OCI-LY3 (cell line): ENCODE measurements at regions not wholly inside any gene's neighbourhood (a gene's known extent, or its start where the extent isn't known, plus 50 kb on each side); places are given as distances from the start of the nearest gene placed in this dataset.

ENCODE experiments used
- H2AFZ ChIP-seq: fragments of 200-600, 300-600 bp; shearing (Covaris generic); 2 replicates; pipeline ENCODE4 v1.6.0; 2014; ENCODE audit warnings: antibody characterized with exemption, low read depth, low read length
- H3K27ac ChIP-seq: fragments of 200-600, 300-600 bp; sonication (generic); 2 replicates; pipeline ENCODE4 v1.5.1; 2014; ENCODE audit warnings: mild to moderate bottlenecking, low read length, moderate library complexity, mixed read lengths
- H3K27me3 ChIP-seq: fragments of 200-600, 300-600 bp; sonication (generic); 2 replicates; pipeline ENCODE4 v1.6.1; 2014; ENCODE audit warnings: low read depth, low read length, mixed read lengths
- H3K36me3 ChIP-seq: fragments of 200-600, 300-600 bp; sonication (generic); replicated peaks from 2 replicates; pipeline ENCODE3; 2014; ENCODE audit warnings: low read depth, low read length, mixed read lengths
- H3K4me1 ChIP-seq: fragments of 300-600, 200-600 bp; sonication (generic); 2 replicates; pipeline ENCODE4 v1.6.1; 2014; ENCODE audit warnings: low read length, mixed read lengths
- H3K4me2 ChIP-seq: fragments of 200-600, 300-600 bp; sonication (generic); 2 replicates; pipeline ENCODE4 v1.6.1; 2014; ENCODE audit warnings: low read length, mixed read lengths
- H3K4me3 ChIP-seq: fragments of 300-600, 200-600 bp; sonication (generic); 2 replicates; pipeline ENCODE4 v1.5.1; 2014; ENCODE audit warnings: antibody characterized with exemption, mild to moderate bottlenecking, low read length, moderate library complexity
- H3K79me2 ChIP-seq: fragments of 300-600, 200-600 bp; shearing (Covaris generic); 2 replicates; pipeline ENCODE4 v1.6.1; 2014; ENCODE audit warnings: mild to moderate bottlenecking, low read length, mixed read lengths
- H3K9ac ChIP-seq: fragments of 300-600, 200-600 bp; shearing (Covaris generic); 2 replicates; pipeline ENCODE4 v1.6.0; 2014; ENCODE audit warnings: mild to moderate bottlenecking, low read length, moderate library complexity
- H3K9me3 ChIP-seq: fragments of 200-600, 300-600 bp; shearing (Covaris generic); 2 replicates; pipeline ENCODE4 v1.6.1; 2014; ENCODE audit warnings: low read length, mixed read lengths; ENCODE audit not compliant: insufficient read depth
- H4K20me1 ChIP-seq: fragments of 200-600, 300-600 bp; sonication (generic); 2 replicates; pipeline ENCODE4 v1.6.1; 2016; ENCODE audit warnings: low read length, mixed read lengths; ENCODE audit not compliant: insufficient read depth
- CTCF ChIP-seq: fragments of 200-600, 300-600 bp; sonication (generic); IDR thresholded peaks from 2 replicates; pipeline ENCODE4 v1.5.1; 2014; ENCODE audit warnings: antibody characterized with exemption, low read length, low read depth
- EZH2phosphoT487 ChIP-seq: fragments of 200-600 bp; shearing (Covaris generic); IDR thresholded peaks from 2 replicates; pipeline ENCODE4 v1.6.1; 2018; ENCODE audit warnings: antibody characterized with exemption, mixed run types, low read depth

- peaks cover 16% of the 10 kb centered on the region for H3K27me3 ChIP-seq
- H4K20me1 ChIP-seq: no peaks in the 10 kb centered on the region
- H2AFZ ChIP-seq: no peak overlapping the region
- H3K9ac ChIP-seq: no peak overlapping the region
- no peak for TF ChIP-seq EZH2phosphoT487
- TF ChIP-seq CTCF: peak; percentile 29
- H3K4me3 ChIP-seq: no peak overlapping the region
- no peaks in the 10 kb centered on the region for H3K9me3 ChIP-seq
- H3K4me2 ChIP-seq: no peak overlapping the region
- no peak overlapping the region for H3K27ac ChIP-seq
- no peaks in the 10 kb centered on the region for H3K36me3 ChIP-seq
- no peaks in the 10 kb centered on the region for H3K79me2 ChIP-seq
- H3K4me1 ChIP-seq: no peaks in the 10 kb centered on the region
Measured at GRCh38 chr6:2505624-2506023, 245.1 kb downstream of the MYLK4 start.

- Histone ChIP-seq H4K20me1 (no peaks in the 10 kb centered on the region), H3K27ac (no peak overlapping the region), H3K4me2 (no peak overlapping the region), H3K9ac (no peak overlapping the region), H3K79me2 (no peaks in the 10 kb centered on the region), H3K4me3 (no peak overlapping the region), H3K36me3 (no peaks in the 10 kb centered on the region), H2AFZ (no peak overlapping the region), H3K27me3 (peaks cover 16% of the 10 kb centered on the region), H3K4me1 (no peaks in the 10 kb centered on the region), H3K9me3 (no peaks in the 10 kb centered on the region)
- TF ChIP-seq EZH2phosphoT487 (no peak), CTCF (no peak)
Measured at GRCh38 chr6:2504495-2505064, 246.1 kb downstream of the MYLK4 start.

GRCh38 chr6:2503816-2504494 is 246.8 kb downstream of the MYLK4 start:
- TF ChIP-seq CTCF (no peak), EZH2phosphoT487 (no peak)
- Histone ChIP-seq H3K4me1 (no peaks in the 10 kb centered on the region), H3K9me3 (no peaks in the 10 kb centered on the region), H2AFZ (no peak overlapping the region), H3K36me3 (no peaks in the 10 kb centered on the region), H3K4me3 (no peak overlapping the region), H4K20me1 (no peaks in the 10 kb centered on the region), H3K9ac (no peak overlapping the region), H3K27me3 (peaks cover 16% of the 10 kb centered on the region), H3K4me2 (no peak overlapping the region), H3K27ac (no peak overlapping the region), H3K79me2 (no peaks in the 10 kb centered on the region)

GRCh38 chr6:2502998-2503674 is 247.6 kb downstream of the MYLK4 start:
- no peaks in the 10 kb centered on the region for H3K4me1 ChIP-seq
- peaks cover 11% of the 10 kb centered on the region for H3K27me3 ChIP-seq
- TF ChIP-seq EZH2phosphoT487: no peak
- no peak for TF ChIP-seq CTCF
- no peaks in the 10 kb centered on the region for H3K9me3 ChIP-seq
- H3K36me3 ChIP-seq: no peaks in the 10 kb centered on the region
- H3K4me3 ChIP-seq: no peak overlapping the region
- H3K9ac ChIP-seq: no peak overlapping the region
- no peaks in the 10 kb centered on the region for H4K20me1 ChIP-seq
- no peak overlapping the region for H3K27ac ChIP-seq
- no peak overlapping the region for H3K4me2 ChIP-seq
- no peak overlapping the region for H2AFZ ChIP-seq
- no peaks in the 10 kb centered on the region for H3K79me2 ChIP-seq
